Stimulated activated CD4-positive, alpha-beta T cell treated with anti-CD3 and anti-CD28 coated beads, Interleukin-4, amount 100 ng/mL, for 1 hour (primary cell): ENCODE measurements at regions not wholly inside any gene's neighbourhood (a gene's known extent, or its start where the extent isn't known, plus 50 kb on each side); places are given as distances from the start of the nearest gene placed in this dataset.

Experiments
- DNase-seq: peaks from one replicate; pipeline ENCODE4 v3.0.0-alpha.2; 2020

DNA sequence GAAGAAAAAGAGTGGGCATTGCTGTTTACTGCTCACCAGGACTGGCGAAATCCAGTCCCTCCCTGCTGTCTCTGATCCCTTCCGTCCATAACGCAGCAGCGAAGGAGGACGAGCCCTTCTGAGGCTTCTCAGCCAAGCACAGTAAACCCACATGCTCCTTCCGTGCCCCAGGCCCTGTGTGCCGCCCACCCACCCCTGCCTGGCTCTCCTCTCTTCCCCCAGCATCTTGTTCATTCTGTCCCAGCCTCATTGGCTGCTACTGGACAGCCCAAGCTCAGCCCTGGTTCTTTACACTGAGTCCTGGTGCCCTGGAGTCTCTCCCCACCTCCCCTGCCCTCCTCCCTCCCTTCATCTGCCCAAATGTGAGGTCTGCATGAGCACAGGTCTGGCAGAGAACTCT, 559.7 kb downstream of the BRD1 start:
- no peak for DNase-seq

DNA sequence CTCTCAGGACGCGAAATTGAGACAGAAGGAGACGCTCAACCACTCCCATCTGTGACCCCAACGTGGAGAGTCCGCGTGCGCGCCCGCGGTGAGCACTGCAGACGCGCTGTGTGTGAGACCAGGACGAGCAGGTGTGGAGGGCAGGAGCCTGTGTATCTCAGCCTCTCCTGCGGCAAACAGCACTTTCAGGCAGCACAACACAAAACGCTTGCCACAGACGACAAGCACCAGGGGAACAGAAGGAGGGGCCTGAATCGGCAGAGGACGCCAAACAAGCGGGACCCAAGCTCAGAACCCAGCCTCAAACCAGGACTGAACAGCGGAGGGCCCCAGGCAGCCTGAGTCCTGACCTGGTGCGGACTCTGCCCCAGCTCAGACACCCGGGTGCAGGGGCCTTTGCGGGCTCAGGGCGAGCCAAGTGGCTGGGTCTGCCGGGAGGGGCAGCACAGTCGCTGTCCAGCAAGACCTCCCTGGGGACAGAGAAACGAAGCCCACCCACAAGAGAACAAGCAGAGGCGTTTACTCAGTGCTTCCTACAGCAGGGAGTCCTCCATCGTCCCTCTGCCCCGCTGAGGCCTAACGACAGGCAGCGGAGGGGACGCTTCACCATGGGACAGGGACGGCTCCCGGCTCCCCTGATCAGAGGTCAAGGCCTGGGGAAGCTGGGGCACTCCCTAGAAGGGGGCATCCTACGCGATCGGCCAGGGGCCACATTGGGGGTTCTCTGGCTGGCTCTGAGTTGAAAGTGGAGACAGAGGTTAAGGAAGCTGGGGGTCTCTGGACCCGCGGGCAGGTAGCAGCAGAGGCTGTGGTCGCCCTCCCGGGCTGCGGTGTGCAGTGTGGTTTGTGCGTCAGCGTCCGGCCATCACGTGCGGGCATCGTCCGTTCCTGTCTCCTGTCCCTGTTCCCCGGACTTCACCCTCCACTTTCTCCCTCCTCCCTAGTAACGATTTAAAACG, 560.8 kb downstream of the BRD1 start:
- DNase-seq = no peak

DNA sequence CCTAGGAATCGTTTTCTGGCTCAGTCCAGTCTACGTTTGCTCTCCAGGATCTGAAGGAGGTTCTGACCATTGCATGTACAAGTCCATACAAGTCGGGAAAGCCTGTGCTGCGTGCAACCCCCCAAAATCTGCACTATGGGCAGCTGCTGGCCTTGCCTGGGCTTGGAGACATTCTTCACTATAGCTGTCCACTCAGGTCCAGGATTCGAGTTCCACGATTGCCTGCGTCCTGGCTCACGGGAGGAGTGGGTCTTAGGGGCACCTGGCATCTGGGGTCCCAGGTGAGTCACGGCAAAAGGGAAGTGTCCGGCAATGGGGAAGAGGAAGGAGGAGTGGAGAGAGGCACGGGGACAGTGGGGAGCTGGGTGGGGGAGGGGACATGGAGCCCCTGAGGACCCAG, 563.0 kb downstream of the BRD1 start:
- no peak for DNase-seq

DNA sequence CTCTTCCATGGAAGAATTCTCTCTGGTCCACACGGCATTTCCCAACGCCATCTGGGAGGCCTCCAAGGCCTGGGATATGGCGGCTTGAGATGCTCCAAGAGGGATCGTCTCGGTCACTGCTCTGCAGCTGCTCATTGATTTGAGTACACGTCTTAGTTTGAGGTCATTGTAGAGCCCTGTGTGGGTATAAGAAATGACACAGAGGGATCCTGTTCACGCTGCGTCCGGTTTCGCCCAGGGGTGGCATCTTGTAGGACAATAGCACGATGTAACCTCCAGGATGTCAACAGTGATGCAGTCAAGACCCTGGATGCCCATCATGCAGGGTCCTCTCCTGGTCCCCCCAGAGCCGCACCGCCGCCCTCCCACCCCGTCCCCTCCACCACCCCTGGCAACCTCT, 564.6 kb downstream of the BRD1 start:
- DNase-seq = no peak

DNA sequence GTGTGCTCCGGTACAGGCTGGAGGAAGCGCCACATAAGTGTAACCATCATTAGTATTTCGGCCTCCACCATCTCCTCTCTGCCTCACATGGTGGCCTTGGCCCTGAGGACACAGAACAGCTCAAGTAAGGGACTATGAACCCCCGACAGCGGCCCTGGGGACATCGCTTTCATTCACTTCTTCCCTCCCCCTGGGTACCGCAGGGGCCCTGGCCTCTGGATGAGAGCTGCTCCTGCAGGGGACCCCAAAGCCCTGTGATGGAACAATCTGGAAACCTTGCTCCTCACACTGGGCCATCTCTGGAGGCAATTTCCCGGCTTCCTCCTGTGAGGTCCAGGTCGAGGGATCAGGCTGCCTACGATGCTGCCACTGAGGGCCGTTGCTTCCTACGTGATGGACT, 565.5 kb downstream of the BRD1 start:
- DNase-seq = no peak

DNA sequence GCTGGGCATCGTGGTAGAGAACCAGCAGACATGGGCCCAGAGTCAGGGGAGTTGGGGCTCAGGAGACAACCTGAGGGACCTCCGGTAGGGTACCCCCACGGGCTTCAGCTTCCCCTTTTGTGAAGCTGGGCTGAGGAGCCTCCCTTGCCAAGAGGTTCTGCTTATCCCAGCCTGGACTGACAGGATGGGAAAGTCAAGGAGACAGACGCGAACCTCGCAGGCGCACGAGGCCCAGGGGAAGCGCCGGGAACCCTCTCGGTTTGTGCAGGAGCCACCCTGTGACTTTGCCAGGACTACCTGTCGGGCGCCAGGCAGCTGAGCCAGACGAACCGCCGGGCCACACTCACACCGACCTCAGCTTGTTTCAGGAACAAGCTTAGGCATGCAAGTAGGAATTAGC, 566.1 kb downstream of the BRD1 start:
- DNase-seq = no peak

DNA sequence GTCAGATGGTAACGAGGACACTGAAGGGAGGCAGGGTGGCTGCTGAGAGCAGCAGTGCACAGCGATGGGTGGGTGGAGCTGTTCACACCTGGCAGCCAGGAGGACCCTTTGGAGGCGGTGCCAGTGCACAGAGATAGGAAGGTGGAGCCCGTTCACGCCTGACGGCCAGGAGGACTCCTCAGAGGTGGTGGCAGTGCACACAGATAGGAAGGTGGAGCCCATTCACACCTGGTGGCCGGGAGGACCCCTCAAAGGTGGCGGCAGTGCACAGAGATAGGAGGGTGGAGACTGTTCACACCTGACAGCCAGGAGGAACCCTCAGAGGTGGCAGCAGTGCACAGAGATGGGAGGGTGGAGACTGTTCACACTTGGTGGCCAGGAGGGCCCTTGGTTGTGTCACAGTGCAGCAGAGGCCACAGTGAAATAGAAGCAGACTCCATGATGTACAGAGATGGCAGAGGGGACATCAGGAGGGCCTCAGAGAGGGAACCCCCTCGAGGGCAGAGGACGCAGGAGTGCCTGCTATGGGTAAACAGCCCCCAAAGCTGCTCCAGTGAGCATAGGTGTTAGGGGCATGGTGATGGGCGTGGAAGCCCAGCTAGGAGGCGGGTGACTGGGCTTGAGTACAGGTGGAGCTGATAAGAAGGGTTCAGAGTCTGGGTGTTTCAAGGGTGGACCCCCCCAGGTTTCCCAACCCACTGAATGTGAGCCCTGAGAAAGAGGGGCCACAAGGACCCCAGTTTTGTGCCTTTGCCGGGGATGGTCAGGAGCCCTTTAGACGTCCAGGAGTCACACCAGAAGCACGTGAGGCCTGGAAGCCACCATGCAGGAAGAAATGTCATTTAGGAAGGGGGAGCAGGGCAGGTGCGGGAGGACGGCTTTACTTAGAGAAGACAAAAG, 566.7 kb downstream of the BRD1 start:
- no peak for DNase-seq

DNA sequence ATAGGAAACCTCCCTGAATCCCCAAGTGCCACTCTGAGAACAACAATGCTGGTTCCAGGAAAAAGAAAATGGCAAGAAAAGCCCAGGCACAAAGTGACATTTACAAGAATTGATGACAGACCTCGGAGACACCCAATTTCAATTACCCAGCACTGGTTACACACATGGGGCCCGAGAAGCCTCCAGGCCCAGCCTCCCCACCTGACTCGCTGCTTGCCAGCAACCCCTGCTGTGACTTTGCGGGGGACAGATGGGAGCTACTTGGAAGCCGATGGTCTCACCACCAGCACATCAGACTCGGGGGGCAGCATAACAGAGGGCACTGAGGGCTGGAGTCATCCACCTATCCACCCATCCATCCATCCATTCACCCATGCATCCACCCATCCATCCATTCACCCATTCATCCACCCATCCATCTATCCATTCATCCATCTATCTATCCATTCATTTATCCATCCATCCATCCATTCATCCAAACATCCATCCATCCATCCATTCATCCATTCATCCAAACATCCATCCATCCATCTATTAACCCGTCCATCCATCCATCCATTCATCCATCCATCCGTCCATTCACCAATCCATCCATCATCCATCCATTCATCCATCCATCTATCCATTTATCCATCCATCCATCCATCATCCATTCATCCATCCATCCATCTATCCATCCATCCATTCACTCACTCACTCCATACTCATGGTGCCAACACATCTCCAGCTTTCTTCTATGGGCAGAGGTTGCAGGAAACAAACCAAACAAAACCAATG, 567.6 kb downstream of the BRD1 start:
- no peak for DNase-seq

DNA sequence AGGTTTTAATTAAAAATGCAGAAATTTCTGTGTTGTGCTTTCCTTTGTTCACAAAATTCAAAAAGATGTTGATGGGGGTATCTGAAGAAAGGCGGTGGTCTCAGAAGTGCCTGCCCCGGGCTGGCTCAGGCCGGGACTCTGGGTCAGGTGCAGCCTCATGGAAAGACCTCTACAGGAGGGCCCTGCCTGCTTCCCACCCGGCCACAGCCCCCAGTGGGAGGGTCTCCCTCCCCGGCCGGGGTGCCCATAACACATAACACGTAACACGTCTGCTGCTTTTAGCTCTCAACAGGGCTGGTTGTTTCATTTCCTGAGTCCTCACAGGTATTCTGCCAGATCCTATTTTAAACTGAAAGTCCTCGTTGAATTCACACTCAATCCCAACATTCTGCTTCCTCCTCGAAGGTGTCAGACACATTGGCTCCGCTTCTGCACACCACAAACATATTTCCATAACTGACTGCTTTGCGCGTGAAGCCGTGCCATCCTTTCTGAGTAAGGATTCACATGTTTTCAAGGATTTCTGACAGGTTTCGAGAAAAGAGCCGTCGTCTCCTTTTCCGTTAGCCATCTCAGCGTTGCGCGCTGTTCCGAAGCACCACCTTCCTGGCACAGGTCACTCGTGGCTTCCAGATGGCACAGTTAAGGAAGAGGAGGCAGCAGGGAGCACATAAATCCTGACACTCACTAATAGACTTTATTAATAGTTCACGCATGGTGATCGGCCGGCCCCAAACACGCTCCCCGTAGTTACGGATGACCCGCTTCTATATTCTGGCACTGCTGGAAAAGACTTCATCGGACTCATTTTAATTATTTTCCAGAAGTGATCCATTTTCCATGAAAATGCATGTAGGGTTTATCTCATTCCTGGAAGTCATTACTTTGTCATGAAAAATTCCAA, 569.3 kb downstream of the BRD1 start:
- DNase-seq = no peak

DNA sequence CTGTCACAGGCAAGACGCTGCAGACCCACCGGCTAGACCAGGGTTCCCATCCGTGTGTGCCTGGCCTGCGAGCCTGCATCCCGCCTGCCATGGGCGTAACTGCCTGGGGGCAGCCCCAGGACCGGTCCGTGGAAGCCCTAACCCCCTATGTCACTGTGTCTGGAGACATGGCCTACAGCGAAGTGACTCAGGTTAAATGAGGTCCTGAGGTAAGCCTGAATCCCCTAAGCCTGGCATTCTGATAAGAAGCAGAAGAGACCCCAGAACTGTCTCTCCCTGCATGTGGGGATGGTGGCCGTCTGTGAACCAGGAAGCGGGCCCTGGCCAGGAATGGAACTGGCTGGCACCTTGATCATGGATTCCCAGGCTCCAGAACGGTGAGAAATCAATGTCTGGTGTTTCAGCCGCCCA, 570.1 kb downstream of the BRD1 start:
- DNase-seq = no peak

DNA sequence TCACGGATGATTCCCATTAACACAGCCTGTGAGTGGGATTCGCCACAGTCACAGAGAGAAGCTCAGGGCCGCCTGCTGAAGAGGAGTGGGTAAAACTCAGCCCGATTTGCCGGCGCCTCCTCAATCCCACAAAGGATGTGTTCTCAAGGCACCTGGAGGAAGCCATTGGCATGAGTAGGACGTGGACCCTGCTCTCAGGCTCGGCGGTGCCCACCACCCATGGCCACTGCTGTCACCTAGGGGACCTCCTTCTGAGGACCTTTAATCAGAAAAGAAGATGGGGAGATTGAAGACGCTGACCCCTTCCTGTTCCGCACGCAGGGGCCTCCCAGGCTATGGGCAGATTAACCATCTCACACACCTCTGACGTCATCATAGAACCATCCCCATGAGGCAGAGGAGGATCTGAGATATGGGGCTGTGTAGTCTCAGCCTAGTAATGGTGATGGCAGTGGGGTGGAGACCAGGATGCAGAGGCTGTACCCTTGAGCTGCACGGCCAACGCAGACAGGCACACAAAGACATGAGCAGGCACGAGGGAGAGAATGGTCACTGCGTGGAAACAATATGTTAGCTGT, 571.8 kb downstream of the BRD1 start:
- no peak for DNase-seq

DNA sequence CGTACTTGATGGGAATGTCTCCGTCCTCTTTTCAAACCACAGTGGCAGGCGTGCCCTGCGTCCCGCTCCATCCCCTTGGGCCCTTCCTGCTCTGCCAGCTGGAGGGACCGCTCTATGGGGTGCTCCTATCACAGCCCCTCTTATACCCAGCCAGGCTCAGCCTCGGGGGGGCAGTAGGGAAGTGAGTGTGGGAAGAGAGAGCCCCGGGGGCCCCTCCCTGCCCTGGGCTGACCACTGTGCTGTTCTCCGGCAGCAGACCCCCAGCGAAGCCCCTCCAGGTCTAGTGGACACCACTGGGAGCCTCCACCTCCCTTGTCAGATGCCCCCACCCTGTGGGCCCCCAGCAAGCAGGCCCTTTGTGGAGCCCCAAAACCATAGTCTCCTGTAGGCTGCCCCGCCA, 572.5 kb downstream of the BRD1 start:
- no peak for DNase-seq

DNA sequence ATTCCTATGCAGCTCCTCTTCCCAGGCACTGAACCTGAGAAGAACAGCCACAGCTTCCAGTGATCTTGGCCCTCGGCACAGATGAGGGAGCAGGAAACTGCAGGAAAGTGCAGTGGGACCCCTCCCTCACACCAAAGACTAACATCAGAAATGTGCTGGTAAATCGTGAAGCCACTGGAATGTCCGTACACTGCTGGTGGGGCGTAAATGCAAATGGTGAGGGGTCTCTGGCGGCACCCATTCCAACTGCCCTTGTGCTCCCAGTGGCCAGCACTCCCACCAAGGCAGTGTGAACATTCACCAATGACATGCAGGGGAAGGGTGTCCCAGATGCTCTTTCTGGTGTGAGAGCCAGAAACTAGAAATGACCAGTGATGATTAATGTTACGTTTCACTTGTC, 574.0 kb downstream of the BRD1 start:
- DNase-seq = no peak

DNA sequence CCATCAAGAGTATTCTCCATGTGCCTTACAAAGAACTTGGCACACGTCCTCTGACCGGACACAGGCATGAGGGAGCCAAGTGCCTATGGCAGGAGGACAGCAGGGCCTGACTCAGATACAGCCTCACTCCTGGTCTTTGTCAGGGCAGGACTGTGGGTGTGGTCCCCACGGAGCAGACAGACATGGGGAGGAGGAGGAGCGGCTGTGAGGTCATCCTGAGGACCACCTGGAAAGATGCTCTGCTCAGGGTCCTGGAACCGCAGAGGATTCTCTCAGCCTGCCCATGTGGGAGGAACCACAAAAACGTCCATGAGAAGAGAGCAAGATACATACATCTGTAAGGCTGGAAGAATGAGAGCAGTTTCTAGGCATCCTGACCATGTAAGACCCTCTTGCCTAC, 576.3 kb downstream of the BRD1 start:
- no peak for DNase-seq

DNA sequence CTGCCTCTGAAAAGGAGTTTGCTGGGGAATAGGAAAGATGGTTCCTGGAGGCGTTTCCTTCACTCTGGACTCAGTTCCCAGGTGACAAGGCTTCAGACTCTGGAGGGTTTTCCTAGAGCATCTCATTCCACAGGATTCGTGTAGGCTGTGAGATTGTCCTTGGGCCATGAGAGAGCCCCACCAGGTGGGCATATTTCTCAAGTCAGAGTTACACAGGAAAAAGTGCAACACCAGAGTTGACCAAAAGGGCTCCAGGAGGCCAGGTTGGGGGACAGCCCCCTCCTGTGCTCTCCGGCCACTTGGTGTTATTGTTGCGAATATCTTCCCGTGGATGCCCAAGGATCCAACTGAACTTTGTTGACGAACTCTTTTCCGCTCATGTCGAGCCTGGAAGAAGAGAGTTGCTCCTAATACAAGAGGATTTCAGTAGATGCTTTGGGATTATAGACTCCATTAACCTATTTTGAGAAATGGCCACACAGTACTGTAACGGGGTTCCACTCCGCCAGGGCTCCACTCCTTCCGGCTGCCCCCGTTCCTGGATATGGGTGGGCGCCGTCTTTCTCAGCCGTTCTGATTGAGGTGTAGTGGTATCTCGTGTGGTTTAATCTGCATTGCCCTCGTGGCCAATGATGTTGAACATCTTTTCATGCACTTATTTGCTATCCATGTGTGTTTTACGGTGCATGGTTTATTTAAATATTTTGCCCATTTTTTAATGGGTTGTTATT, 580.3 kb downstream of the BRD1 start:
- no peak for DNase-seq

DNA sequence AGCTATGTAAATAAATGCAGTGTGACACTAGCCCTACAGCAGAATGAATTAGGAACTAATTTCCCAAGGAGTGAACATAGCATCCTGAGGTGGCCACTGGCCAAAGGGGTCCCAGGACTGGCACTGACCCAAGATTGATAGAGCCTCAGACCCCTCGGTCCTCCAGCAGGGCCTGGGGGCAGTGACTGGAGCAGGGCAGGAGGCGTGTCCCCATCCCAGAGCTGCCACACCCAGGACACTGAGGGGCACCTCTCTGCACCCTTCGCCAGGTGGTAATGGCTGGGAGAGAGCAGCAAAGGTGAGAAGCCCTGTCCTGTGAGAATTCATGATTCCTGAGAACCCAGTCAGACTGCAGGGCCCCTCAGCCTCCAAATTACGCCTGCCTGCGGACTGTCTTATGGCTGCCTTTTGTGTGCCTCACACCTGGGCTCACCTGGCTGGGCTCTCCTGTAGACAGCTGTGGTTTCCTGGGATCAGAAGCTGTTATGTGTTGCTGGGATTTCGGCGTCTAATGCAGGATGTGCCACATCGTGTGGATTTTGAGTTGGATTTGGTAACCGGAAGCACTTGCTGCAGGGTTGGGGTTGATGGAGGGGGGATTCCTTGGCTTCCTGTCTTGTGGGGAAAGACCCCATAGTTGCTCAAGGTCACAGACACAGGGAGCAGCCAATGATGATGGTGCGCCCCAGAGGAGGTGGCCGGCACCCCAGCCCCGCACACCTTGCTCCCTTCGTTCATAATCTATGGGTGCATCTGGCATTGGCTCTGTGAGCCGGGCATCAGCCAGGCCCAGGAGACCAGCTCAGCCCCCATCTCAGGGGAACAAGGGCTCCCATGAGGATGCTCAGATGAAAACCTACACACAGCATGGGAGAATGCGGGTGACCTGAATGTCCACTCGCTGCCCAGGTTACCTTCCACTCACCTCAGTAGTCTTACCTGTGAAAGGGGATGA, 582.9 kb downstream of the BRD1 start:
- no peak for DNase-seq

DNA sequence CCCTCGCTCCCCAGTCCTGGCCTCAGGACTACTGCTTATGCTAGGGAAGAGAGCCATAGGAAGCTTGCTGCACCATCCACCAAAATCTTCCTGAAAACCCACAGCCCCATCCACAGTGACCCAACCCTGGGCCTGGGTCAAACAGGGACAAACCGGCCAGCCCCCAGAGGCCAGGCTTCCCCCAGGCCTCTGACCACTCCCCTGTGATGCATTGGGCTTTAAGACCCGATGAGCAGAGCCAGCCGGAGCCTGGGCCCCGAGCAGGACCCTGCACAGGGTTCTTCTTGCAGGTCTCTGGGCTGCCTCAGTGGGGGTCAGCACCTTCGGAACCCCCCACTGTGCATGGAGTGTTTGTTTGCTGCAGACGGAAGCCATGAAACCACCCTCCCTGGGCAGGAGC, 583.7 kb downstream of the BRD1 start:
- no peak for DNase-seq

DNA sequence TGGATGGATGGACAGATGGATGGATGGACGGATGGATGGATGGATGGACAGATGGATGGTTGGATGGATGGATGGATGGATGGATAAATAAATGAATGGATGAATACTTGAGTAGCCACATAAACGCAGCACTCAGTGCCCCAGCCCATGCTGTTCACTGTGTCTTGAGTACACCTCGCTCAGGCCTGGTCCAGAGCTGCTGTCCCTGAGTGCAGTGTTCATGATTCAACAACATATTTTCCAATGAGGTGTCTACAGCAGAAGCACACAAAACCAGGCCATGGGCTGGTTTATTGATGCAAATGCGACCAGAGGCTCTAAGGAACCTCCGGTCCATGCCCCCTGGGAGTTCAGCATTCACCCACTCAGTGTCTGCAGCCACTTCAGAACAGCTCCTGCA, 584.3 kb downstream of the BRD1 start:
- no peak for DNase-seq

DNA sequence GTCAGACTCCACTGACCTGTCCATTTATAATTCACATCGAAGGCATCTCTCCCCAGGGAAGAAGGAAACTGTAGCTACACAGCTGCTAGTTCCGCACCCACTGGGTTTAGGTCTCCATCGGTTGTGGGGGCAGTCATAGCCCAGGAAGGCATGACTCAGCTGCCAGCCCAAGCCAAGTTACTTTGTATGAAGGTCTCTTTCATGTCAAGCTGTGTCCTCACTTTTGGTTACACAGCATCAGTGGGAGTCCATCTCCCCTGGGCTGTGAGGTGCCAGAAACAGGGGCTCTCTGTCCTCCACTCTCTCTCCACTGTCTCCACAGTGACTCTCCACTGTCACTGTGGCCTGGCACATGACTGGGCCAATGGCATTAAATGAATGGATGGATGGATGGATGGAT, 585.2 kb downstream of the BRD1 start:
- no peak for DNase-seq
